ENCODE measurements at regions not wholly inside any gene's neighbourhood (a gene's known extent, or its start where the extent isn't known, plus 50 kb on each side); places are given as distances from the start of the nearest gene placed in this dataset.

GRCh38 chr7:16993543-16993942, 111.8 kb upstream of the AGR3 start:
- TF ChIP-seq EZH2 (IDR thresholded peaks at IDR 0.05; ENCODE audit: insufficient read depth, poor library complexity, severe bottlenecking) (no peak), EZH2phosphoT487 (IDR thresholded peaks at IDR 0.05; ENCODE audit: insufficient read depth, low read depth) (no peak)
